ENCODE measurements at regions not wholly inside any gene's neighbourhood (a gene's known extent, or its start where the extent isn't known, plus 50 kb on each side); places are given as distances from the start of the nearest gene placed in this dataset.
"Not testable (repeated sequence)": the region's sequence is repeated elsewhere in the genome, so short reads cannot be mapped to it uniquely, and the experiment has no call there.

DNA sequence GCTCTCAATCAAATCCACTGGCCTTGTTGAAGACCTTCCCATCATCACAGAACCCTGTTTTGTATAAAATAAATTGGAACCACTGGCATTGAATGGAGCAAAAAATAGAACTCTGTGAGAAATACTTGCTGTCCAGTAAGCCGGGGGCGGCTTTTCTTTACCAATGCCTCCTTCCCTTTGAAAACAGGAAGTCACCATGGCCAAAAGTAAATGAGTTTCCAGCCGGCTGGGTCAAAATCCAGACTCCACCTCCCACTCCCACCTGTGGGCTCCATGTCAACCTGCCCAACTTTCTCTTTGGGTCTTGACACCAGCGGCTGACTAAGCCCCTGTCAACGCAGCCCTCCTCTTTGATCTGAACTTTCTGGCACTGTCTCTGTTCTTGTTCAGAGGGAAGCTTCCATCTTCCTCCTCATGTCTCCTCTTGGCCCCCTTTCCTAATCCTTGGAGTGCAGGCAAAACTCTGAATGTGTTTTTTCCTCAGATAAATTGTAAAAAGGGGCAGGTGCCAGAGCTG, 95.2 kb downstream of the TFAP2C start:
- DNase-seq (ENCODE audit: low read depth), result no peak

DNA sequence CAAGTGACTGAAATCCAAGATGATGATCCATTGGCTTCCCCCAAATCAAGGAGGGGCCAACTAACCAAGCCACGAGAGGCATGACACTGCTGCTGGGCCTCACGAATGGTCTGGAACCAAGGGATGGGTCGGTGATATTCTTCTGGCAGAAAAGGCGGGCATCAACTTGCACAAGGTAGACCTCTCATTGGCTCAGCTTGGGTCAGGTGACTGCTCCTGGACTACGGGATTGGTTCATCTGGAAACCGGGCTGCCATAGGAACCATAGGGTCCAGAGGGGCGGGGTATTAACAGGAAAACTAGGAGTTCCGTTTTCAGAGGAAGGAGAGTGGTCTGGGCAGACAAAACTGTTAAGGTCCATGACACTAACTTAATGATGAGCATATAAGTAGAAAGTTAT, 100.9 kb downstream of the TFAP2C start:
- DNase-seq (ENCODE audit: low read depth), result no peak

DNA sequence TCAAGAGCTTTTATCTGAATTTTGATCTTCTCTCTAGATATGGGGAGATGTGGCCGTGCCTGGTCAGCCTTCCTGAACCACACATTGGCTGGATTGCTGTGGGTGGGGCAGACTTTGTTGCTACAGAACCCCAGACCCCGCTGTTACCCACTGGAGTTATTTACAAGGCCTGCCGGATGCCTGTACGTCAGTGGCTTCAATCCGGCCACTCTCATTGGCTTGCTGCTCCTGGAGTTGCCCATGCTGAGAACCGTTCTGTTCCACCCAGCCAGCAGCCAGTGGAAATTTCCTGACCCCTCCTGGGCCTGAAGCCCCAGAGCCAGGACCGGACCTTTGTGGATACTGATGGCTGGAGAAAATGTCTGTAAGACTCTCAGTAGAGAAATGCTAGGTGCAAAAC, 101.9 kb downstream of the TFAP2C start:
- no peak for DNase-seq (ENCODE audit: low read depth)

DNA sequence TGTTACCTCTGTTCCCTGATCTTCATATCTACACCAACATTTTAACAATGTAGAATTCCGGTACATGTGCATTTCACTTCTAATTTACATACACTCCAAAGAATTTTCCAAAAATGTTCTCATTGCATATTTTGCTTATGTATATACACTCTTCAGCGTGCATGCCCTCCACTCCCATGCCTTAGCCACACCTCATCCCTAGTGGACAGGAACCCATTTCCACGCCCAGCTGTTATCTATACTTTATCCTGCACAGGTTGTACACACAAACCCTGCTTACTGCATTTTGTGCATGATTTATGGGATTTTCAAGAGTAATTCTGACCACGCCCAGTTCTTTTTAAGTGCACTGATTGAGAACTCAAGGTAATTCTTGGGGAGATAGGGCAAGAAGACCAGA, 102.4 kb downstream of the TFAP2C start:
- no peak for DNase-seq (ENCODE audit: low read depth)

DNA sequence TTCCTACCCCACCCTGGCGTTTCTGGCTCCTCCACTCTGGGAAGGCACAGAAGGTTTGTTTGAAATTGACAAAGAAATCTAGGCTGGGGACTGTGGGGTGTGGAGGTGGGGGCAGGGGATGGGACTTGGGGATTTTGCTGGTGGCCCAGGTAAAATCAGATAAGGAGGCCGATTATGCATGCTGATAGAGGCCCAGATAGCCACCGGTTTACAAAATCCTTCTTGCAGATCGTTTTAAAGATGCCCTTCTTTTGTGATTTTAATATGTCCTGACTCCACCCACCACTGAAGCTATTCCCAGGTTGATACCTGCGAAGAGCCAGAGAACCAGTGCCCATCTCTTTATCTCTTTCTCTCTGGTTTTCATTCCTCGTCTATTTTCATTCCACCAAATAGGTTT, 104.9 kb downstream of the TFAP2C start:
- DNase-seq (ENCODE audit: low read depth), result no peak

DNA sequence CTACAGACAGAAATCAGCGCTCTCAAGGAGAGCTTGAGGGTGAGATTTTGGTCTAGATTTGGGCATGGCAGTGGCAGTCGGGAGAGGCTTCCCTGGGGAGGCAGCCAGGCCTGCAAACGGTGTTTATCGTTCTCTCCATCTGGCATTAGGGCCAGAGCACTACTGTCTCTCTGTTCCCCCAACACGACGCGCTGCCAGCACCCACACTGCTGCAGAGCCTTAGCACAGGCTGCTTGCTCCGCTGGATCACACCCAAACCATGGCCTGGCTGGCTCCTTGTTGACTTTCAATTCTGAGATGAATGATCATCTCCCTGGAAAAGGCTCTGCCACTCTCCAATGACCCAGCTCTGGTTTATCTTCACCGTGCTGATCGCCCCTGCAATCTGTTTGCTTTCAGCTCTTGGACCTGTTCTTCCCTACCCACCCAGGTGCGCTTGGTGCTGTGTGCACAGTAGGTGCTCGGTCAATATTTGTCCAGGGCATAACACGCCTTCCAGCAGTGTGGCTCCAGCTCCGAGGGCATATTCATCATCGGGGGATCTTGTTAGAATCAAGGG, 106.1 kb downstream of the TFAP2C start:
- DNase-seq (ENCODE audit: low read depth), result no peak

DNA sequence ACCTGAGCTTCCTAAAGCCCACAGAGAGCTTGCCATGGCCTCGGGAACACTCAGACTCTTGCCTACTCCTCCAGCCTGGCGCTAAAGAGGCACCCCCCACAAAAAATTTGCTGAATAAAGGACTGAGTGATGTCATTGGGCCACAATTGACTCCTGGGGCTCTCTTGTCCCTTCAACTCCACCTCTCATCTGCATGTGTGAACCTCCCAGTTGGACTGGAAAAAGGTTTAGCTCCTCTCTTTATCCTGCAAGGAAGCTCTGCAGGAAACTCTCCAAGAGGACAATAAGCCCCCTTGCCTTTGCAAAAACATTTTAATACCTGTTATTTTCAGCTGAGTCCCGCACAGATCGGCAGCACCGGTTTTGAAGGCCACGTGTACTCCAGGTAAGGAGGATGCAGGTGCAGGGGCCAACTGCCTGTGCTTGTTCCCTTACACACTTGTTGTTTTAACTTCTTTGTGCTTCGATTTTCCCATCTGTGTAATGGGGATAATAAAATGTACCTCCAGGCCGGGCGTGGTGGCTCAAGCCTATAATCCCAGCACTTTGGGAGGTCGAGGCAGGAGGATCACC, 107.3 kb downstream of the TFAP2C start:
- no peak for DNase-seq (ENCODE audit: low read depth)

DNA sequence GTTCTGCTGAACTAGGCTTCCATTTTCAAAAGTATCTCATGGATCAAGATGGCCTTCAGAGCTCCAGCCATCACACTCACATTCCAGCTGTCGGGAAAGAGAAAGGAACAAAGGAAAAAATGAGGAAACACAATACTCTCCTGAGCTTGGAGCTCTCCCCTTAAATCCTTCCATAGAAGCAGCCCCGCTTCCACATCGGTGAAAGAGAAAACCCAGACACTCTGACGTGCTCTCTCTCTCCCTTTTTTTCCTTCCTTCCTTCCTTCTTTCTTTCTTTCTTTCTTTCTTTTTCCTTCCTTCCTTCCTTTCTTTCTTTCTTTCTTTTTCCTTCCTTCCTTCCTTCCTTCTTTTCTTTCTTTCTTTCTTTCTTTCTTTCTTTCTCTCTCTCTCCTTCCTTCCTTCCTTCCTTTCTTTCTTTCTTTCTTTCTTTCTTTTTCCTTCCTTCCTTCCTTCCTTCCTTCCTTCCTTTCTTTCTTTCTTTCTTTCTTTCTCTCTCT, 115.3 kb downstream of the TFAP2C start:
- DNase-seq (ENCODE audit: low read depth), result not testable (repeated sequence)

DNA sequence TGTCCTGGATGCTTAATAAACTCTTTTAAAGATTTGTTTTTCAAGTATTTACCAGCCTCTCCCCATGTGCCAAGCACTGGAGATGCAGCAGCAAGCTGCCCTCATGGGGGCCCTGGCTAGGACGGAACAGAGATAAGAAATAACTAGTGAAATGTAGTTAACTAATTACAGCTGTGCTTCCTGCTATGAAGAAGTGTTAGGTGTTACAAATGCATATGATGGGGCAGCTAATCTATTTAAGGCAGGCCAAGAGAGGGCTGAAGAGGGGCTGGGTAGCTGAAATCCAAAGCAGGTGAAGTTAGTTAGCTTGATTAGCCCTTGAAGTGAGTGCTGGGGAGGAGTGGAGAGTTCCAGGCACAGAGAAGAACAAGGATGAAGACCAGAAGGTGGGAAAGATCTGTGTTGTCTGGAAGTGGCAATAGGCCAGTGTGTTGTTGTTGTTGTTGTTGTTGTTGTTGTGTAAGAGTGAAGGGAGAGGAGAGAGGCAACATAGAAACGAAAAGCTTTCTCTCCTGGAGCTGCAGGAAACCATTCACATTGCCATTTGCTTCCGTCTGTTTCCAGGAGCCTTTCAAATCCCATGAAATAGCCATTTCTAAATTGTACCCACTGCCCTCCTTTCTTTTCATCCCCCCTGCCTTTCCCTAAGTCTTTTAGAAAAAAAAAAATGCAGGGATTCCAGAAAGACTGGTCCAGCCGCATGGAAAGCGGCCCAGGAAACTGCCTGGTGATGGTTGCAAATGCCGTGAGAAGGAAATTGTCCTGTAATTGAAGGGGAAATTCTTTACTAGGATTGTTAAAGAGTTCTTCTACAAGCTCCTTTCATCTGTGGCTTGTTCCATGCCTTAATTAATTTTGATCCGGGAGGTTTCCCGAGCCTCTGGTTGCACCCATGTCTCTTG, 119.6 kb downstream of the TFAP2C start:
- DNase-seq (ENCODE audit: low read depth), result no peak

DNA sequence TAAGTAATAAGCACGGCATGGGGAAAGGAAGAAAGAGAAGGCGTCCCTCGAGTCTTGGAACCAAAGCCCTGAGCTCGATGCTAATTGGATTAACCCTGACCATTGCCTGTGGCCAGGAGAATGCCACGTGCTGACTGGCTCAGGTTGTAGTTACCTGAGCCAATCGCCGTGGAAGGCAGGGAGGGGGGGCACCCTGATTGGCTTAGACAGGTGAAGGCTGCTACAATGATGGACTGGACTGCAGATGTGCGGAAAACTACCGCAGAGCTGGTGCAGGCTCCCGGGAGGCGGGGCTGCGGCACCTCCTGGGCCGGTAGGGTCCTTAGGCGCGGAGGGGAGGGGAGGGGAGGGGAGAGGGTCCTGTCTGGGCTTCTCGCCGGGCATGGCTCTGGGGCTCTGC, 121.3 kb downstream of the TFAP2C start:
- no peak for DNase-seq (ENCODE audit: low read depth)

DNA sequence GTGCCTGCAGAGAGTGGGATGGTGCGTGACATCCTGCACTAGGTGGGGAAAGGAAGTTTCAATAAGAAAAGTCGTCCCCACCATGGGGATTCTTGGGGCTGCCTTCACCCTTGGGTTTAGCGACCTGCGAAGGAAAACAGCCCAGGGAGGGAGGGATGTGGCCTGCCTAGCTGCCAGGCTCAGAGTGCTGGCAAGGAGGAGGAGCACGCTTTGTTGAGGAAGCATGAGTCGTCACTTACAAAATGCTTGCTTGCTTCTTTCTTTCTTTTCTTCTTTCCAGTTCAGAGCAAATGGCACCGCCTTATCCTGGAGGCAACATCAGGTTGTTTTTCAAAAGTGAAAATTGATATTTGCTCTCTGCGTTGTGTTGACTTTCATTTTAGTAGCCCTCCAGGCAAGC, 123.2 kb downstream of the TFAP2C start:
- DNase-seq (ENCODE audit: low read depth), result peak; percentile 42

DNA sequence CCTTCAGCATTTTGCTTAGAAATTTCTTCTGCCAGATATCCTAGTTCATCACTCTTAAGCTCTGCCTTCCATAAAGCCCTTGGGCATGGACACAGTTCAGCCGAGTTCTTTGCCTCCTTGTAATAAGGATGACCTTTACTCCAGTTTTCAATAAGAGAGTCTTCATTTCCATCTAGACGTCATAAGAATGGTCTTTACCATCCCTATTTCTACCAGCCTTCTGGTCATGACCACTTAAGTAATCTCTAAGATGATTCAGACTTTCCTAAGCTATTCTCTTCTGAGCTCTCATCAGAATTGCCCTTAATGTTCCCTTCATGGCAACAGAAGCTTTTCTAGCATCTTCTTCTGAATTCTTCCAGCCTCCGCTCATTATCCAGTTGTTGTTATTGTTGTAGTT, 126.1 kb downstream of the TFAP2C start:
- DNase-seq (ENCODE audit: low read depth), result no peak

DNA sequence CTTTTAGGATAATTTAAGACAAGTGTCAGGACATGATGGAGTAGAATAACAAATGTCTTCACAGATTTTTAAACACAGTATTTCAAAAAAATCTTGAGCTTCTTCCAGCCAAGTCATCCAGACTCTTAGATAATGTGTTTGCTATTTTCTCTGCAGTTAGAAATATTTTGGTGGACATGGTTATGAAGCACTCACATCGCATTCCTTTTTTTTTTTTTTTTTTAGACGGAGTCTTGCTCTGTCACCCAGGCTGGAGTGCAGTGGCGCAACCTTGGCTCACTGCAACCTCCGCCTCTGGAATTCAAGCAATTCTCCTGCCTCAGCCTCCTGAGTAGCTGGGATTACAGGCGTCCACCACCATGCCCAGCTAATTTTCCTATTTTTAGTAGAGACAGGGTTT, 127.6 kb downstream of the TFAP2C start:
- DNase-seq (ENCODE audit: low read depth), result not testable (repeated sequence)

DNA sequence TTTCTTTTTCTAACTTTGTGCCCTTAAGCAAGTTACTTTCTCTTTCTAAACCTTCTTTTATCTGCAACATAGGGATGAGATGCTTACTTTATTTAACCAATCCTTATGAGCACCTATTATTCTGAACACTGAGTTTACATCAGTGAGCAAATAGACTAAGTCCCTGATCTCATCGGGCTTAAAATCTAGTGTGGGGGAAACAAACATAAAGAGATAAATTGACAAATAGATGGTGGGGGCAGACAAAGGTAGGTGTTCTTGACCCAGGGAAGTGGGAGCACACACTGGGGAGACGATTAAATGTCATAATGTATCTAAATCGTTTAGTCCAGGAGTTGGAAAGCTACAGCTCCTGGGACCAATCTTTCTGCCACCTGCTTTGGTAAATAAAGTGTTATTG, 129.6 kb downstream of the TFAP2C start:
- no peak for DNase-seq (ENCODE audit: low read depth)

DNA sequence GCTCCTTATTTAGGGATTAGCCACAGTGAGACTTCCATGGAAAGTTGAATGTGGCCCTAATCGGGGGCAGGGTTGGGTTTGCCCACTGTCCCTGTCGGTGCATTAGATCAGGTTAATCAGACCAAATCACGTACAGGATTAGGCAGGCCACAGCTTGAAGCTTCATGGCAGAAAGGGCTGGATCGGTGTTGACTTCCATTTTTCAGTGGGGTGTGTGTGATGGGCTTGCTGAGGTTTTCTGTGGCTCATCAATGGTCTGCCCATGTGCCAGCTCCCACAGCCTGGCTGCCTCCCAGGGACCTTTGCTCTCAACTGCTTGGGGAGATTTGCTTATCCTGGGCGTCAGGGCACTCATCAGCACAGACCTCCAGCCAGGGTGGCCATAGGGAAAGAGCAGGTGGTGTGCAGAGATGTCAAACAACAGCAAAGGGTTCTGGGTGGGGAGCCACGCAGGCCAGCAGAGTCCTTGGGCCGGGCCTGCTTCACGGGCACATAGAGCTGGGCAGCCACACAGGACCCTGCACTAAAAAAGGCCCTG, 130.7 kb downstream of the TFAP2C start:
- DNase-seq (ENCODE audit: low read depth), result no peak

DNA sequence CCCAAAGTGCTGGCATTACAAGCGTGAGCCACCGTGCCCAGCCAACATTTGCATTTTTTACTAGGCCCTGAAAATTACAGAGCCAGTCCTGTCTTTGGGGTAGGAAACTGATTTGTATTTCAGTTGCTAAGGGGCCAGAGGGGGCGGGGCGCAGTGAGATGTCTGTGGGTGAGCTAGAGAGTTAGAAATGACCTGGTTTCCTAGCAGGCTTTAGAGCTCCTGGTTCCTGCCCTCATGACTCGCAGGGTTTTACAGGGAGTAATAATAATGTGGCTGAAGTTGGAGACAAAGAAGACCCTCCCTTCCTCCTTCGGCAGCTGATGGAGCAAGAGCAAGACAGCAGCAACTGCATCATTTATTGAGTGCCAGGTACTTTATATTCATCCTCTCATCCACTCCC, 131.5 kb downstream of the TFAP2C start:
- DNase-seq (ENCODE audit: low read depth), result peak; percentile 37

DNA sequence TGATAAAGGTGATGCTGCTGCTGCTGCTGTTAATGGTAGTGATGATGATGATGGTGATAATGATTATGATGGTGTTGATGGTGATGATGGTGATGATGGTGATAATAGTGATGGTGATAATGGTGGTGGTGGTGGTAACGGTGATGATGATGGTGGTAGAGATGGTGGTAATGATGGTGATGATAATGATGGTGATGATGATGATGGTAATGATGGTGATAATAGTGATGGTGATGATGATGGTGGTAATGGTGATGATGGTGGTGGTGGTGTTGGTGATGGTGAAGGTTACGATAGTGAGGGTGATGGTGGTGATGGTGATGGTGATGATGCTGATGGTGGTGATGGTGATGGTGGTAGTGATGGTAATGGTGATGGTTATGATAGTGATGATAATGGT, 132.3 kb downstream of the TFAP2C start:
- DNase-seq (ENCODE audit: low read depth), result no peak

DNA sequence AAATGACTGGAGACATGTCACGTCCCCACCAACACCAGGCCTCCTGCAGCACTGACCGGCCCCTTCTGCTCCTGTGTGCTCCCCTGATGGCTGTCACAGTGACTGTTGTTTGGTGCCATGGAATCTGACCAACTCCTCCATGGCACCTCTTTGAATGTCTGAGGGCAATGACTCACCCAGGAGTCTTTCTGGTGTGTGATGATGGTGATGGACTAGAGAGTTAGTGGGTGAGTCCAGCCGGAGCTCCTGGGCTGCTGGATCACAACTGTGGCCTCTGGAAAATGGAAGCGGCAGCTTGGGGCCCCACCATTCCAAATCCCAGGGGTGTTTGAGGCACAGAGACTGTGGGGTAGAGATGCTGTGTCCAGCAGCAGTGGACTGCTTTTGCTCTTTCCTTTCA, 133.3 kb downstream of the TFAP2C start:
- no peak for DNase-seq (ENCODE audit: low read depth)

DNA sequence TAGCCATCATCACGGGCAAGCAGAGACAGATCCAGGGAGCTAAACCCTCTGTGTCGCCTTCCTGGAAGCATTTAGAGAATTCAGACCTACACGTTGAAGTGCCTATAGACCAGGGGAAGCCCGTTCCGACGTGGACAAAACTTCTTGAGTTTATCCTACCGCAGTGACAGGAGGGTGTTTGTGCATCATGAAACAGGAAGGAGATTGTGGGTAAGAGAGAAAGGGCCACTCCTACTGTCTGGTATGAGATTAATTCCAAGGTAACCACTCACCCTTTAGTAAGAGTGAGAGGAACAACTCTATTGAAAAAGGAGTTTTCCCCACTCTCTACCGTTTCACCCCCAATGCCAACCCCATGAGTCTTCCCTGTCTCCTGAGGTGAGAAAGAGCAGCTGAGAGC, 133.7 kb downstream of the TFAP2C start:
- DNase-seq (ENCODE audit: low read depth), result no peak

DNA sequence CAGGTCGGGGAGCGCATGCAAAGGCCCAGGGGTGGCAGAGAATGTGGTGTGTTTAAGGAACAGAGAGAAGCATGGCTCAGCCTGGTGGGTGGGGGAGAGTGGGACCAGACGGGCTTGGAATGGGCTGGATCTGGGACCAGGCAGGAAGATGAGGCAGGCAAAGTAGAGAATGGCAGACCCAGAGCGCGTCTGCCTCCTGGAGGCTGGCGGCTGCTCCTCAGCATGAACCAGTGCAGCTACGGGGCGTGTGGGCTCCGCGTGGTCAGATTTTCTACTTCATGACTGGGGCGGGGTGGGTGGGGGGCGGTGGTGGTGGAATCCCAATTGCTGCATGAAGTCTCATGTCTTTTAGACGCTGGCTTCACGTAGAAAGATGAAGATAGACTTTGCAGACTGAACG, 135.6 kb downstream of the TFAP2C start:
- DNase-seq (ENCODE audit: low read depth), result no peak

DNA sequence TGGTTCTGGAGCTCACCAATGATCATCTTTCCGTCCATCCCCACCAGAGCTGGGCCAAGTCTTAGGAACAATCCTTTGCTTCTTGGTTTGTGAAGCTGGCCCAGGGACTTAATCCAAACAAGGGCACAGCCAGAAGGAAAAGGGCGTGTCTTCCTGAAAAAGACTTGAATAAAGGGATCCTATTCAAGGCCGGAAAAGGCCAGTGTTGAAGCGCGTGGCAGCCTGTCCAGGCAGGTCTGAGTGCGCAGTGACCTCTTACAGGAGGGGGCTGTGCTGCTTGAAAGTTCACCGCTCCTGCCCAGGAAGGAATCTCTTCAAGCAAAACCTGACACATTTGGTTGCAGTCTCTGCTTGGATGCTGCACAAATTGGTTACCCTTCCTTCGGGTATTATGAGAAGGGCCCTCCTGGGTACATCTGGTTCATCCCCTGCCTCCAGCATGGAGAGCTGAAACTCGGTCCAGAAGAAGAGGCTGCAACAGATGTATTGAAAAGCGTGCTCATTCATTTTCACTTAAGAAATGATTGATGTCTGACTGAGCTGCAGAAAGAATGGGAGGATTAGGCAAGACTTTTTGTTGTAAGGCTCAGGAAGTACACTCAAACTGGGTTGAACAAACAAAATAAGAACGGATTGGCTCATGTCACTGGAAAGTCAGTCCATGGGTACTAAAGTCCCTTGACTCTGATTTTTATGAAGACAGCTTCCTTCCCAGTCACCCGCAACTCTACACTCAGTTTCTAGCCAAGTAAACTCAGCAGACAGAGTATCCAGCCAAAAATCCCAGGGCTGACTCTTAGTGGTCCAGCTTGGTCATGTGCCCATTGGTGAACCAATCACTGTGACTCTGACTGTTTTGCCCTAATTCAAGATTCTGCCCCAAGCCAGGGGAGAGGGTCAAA, 136.3 kb downstream of the TFAP2C start:
- no peak for DNase-seq (ENCODE audit: low read depth)

DNA sequence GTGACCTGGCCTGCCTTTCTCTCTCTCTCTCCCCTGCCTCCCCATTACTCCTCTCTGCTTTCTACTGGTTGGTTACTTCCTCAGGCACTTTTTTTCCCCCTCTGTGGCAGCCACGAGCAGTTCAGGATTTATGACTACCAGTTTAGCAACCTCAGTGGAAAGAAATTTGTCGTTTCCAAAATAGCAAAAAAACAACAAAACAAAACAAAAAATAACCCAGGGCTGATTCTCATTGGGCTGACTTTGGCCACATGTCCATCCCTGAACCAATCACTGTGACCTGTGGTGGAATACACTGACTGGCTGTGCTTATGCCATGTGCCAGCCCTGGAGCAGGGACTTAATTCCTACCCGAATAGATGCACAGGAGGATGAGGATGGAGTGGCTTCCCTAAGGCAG, 137.4 kb downstream of the TFAP2C start:
- DNase-seq (ENCODE audit: low read depth), result no peak
